ENCODE measurements at regions not wholly inside any gene's neighbourhood (a gene's known extent, or its start where the extent isn't known, plus 50 kb on each side); places are given as distances from the start of the nearest gene placed in this dataset.
A peak's percentile ranks its signal among the peaks of the same experiment; 100 is the strongest.
"Not testable (repeated sequence)": the region's sequence is repeated elsewhere in the genome, so short reads cannot be mapped to it uniquely, and the experiment has no call there.

DNA sequence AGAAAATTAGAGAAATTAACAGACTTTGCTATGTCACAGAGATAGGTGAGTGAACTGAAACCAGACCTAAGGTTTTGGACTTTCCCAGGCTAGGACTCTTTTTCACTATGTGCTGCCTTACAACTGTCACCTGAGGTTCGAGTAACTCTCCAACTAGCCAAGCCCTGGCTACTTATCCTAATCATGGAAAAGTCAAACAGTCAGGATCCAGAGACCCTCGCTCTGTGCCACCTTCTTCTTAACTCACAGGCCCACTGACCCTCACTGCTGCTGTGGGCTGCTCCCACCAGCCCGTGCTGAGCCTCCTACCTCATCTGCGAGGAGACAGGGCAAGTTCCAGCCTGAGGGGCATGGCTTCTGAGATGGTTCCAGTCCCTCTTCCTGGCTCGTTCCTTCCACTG is 211.4 kb upstream of the KLF14 start:
- no peak for DNase-seq

DNA sequence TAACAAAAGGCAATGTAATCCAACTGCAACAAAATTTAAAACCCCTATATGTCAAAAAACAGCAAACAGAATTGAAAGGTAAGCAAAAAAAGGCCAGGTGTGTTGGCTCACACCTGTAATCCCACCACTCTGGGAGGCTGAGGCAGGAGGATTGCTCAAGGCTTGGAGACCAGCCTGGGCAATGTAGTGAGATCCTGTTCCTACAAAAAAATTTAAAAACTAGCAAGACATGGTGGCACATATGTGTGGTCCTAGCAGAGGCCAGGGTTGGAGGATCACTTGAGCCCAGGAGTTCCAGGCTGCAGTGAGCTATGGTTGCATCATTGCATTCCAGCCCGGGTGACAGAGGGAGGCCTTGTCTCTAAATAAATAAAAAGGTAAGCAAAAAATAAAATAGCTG is 212.1 kb upstream of the KLF14 start:
- no peak for DNase-seq

DNA sequence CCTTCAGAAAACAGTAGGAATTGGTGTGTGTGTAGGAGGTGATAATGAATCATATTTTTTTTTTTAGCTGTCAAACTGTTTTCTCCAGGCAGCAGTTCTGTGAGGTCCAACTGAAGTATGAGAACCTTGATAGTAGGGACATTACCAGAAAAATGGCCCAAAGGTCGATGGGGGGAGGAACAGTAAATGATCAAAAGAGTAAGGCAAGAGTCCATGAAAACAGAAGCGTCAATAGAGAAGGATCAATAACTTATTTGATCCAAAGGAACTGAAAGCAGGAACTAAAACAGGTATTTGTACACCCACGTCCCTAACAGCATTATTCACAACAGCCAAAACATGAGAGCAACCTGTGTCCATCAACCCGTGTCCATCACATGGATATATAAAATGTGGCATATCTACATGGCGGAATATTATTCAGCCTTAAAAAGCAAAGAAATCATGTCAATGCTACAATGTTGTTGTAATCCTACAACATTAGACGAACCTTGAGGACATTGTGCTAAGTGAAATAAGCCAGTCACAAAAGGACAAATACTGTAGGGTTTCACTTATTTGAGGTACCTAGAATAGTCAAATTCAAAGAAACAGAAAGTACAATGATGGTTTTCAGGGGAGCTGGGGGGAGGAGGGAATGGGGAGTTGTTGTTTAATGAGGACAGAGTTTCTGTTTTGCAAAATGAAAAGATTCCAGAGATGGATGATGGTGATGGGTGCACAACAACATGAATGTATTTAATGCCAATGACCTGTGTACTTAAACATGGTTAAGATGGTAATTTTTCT is 214.0 kb upstream of the KLF14 start:
- no peak for DNase-seq

DNA sequence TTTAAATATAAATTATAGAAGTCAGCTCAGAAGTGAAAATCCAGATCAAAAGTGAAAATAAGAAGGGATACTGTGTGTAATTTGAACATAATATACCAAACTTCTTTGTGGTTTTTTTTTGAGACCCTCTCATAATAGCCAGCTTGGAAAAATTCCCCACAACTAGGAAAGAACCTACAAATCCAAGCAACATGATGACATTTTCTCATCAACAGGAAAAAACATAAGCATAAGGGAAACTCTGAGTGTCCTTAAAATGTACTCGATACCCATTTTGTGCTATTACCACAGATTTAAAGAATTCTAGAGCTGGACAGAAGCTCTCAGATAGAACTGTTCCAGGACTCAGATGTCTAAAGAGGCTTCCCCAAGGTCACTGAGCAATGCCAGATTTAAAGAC is 214.8 kb upstream of the KLF14 start:
- DNase-seq, result no peak

DNA sequence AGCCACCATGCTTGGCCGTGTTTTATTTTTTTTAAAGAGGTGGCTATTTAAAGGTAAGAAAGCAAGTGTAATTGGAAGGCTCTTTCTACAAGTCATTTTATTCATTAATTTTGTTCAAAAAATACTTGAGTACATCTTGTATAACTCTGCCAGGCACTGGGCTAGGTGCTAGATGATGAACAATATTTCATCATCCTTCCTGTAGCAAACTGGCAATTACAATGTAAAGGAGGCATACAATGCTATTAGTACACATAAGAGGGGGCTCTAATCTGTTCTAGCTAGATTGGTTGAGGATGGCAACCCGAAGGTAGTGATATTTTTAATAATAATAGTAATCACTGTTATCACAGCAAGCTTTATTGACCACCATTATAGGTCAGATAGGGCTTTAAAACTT is 215.5 kb upstream of the KLF14 start:
- DNase-seq, result no peak

DNA sequence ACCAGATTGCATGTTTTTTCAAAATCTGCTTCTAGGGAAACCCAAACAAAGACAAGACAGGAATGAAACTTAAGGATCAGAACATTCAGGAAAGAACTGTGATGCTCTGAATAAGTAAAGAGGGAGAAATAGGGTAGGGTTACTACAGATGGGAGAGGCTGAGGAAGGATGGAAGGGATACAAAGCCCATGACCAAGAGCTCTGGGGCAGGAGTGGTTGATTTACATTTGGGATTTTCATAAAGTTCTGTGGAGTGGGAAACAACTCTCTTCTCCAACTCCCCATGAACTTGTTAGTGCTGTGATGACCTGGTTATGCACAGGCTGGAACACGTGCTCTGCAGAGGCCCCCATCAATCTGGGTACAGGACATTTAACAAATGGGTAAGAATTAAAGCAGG is 216.0 kb upstream of the KLF14 start:
- no peak for DNase-seq

DNA sequence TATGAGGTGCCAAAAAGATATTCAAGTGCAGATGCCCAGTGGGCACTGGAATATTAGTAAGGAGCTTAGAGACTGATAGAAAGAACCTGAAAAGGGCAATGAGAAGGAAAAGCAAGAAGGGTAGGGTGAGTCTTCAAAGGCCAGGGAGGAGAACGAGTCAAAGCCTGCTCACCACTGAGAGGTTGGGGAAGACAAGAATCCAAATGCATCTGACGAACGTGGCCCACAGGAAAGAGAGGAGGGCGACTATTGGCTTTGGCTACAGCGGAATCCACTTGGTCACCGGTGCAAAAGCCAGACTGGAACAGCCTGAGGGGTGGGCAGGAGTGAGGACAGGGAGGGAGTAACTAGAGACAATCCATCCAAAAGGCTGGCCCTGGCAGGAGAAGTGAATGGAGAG is 216.7 kb upstream of the KLF14 start:
- DNase-seq, result no peak

DNA sequence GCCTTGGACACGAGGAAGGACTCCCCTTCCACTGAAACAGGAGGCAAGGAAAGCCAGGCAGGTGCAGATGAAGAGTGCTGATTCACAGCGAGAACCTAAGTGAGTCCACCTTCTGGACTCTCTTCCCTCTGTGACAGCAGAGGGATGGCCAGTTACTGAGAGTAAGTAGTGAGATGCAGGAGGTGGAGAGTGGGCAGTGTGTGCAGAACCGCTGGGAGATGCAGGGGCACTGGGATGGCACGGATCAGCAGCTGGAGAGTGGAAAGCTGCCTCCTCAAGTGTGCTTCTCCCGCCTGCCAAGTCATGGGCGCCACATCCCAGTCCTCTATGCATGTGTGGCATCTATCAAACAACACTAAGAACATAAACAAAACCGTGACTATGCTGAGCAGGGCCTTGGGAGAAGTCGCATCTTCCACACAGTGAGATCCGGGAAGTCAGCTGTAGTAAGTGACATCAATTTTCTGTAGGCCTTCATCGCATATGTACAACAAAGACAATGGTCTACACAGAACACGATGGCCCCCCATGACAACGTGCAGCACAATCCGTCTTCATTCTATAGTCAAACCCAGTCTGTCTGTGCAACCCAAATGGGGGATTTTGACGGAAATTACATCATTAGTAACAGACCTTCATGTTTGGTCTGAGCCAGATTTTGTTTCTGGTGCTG is 217.4 kb upstream of the KLF14 start:
- DNase-seq, result no peak

DNA sequence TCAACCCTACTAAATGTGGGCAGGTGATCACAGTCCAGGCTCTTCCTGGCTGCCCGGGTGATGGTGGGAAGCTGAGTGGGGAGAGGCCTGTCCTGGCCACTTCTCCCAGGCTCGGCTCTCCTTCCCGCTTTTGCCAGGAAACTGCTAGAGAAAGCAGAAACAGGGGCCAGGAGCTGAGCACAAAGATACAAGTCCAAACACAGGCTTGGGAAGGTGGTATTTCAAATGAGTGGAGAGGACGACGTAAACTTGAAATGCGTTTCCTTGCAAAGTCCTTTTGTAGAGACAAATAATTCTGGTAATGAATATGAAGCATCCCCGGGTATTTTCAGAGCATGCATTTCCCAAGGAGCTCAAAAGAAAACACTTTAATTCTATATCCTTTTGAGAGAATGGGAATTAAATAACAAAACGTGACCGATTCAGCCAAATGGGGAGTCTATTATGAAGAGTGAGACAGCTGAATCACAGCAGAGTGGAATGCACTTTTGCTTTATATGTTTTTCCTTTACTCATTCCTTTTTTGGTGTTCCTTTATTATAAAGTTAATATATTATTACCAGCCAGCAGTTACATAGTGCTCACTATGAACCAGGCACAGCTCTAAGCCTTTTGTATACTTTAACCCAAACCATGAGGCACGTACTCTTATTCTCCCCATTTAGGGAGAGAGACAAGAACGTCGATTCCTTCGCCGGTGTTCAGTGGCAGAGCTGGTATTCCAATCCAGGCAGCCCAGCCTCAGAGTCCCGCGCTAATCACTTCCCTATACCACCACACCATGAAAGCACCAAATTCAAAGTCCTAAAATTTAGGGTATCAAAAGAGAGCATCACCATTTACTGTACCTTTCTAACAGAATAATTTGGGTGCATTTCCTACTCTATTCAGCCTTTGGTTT is 218.2 kb upstream of the KLF14 start:
- no peak for DNase-seq

DNA sequence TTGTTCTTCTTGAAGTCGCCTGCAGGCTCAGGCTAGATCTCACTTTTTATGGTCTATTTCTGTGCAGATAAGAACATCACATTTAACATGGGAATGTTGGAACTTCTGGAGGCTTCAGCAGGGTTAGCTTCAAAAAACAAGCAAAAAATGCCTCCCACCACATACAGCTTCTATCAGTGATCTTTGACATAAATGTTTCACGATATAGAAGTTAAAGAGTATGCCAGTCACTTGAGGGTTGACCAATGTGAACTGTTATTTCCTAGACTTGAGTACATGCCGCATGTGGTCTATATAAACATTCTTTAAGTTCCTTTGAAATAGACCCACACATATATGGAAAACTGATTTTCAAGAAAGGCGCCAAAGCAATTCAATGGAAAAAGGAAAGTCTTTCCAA is 219.2 kb upstream of the KLF14 start:
- no peak for DNase-seq

DNA sequence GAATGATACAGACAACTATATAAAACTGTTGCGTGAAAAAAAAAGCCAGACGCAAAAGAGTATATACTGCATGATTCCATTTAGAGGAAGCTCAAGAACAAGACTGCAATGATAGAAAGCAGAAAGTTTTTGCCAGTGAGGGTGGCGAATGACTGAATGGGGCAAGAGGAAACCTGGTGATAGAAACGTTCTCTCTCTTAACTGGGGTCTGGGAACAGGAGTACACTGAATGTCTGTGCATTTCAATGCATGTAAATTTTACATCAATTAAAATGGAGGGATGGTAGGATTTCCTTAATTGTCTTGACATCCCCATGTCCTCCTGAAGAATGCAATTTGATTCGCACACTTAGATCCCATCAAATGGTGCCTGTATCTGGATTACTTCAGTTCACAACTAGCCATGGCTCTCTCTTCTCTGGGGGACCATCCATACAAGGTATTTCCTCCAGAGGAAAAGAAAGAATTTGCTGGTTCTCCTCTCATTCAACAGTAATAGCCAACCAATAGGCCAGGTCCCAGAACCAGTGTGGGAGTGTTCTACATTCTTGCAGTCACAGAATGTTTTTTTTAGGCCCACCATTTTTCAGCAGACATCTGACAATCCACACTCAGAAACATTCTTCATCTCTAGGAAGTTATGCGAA is 221.0 kb upstream of the KLF14 start:
- DNase-seq, result no peak

DNA sequence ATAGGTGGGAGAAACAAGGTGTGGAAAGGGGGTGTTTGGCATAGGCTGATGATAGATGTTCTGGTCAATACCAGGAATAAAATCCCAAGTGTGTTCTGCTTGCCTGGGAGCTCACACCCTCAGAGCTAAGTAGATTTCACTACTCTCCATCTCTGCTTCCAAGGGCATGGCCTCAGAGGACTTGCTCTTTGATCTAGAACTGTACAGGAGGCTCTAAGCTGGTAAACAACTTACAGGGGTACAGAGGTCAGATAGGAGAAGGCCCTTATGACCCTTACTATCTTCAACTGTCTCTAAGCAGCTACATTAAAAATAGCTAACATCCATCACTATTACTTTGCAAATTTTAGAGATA is 221.5 kb upstream of the KLF14 start:
- no peak for DNase-seq

DNA sequence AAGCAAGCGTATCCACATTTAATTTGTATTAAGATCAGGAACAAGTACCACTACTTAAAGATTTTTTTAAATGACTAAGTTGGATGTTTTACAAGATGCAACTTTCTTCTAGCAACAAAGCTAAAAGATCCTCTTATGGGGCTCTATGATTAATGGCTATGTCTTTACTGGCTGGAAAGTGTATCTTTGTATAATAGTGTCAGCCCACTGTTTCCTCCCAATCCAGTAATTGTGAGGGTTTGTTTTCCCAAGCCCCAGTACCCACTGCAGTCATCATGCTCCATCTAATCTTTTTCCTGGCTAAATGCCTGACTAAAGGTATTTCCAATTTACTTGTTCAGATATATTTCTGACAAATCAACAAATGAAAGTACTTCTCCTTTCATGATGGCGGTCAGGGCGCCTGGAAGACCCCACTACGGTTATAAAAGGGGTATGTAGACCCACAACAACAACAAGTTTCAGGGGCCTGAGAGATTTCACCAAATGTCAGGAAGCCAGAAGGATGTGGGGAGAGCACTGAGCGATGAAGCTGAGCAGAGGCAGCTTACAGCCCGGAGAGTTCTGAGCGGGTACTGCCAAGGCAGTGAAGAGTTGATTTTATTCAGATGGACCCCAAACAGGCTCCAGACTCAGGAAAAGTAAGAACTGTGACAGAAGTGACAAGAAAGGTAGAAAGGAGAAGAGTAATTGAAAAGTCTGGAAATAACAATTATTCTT is 222.6 kb upstream of the KLF14 start:
- no peak for DNase-seq

DNA sequence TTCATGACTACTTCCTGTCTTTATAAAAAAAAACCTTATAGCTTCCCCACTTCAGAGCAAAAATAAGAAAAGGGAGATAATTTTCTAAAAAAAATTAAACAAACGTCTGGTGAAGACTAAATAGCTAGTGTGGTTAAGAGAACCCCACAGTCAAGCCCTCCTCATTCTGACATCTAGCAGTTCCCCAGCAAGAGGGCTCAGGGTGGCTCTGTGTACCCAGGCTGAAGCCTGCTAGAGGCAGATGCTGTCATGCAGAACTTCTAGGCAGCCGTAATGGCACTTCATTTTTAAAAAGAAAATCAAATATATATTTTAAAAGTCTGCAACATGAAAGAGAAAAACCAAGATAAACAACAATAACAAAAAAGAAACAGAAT is 223.1 kb upstream of the KLF14 start:
- no peak for DNase-seq

DNA sequence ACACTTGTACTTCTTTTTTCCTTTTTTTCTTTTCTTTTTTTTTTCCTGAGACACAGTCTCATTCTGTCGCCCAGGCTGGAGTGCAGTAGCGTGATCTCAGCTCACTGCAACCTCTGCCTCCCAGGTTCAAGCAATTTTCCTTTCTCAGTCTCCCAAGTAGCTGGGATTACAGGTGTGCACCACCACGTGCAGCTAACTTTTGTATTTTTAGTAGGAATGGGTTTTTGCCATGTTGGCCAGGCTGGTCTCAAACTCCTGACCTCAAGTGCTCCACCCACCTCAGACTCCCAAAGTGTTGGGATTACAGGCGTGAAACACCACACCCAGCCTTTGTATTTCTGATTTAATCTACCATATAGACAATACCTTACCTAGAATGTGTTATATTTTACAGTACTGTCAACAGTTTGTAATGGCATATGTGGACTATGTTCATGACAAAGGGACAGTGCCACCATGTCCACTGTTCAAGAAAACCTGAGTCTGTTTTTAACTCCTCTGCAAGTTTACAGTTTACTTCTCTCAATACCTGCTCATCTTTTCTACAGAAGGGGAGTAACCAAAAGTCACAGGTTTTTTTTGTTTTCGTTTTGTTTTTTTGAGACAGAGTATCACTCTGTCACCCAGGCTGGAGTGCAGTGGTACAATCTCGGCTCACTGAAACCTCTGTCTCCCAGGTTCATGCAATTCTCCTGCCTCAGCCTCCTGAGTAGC is 223.9 kb upstream of the KLF14 start:
- DNase-seq, result not testable (repeated sequence)

DNA sequence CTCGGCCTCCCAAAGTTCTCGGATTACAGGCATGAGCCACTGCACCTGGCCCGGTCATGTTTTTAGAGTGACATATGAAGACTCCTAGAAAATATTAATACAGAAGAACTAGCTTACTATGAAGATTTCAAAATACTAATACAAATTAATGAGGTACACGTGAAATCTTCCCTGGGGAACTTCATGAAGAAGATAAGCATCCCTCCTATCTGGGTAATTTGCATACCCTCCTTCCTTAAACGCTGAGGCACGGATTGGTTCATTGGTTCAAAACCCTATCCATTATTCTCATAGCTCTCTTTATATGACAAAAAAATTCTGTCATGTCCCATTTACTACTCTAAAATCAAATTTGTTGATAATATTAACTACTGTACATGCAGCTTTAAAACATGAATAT is 224.8 kb upstream of the KLF14 start:
- DNase-seq, result no peak

DNA sequence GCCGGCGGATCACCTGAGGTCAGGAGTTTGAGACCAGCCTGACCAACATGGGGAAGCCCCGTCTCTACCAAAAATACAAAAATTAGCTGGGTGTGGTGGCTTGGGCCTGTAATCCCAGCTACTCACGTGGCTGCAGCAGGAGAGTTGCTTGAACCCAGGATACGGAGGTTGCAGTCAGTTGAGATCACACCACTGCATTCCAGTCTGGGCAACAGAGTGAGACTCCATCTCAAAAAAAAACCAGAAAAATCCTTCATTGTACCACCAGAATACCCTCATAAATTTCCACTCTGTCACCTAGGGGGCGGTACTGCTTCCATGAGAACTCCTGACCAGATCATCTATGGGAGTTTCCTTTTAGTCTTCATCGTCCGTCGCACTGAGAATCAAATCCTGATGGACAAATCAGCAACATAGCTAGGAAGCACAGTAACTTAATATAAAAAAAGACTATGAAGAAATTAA is 225.8 kb upstream of the KLF14 start:
- DNase-seq, result peak in 1 of 3 donors; percentile 81

DNA sequence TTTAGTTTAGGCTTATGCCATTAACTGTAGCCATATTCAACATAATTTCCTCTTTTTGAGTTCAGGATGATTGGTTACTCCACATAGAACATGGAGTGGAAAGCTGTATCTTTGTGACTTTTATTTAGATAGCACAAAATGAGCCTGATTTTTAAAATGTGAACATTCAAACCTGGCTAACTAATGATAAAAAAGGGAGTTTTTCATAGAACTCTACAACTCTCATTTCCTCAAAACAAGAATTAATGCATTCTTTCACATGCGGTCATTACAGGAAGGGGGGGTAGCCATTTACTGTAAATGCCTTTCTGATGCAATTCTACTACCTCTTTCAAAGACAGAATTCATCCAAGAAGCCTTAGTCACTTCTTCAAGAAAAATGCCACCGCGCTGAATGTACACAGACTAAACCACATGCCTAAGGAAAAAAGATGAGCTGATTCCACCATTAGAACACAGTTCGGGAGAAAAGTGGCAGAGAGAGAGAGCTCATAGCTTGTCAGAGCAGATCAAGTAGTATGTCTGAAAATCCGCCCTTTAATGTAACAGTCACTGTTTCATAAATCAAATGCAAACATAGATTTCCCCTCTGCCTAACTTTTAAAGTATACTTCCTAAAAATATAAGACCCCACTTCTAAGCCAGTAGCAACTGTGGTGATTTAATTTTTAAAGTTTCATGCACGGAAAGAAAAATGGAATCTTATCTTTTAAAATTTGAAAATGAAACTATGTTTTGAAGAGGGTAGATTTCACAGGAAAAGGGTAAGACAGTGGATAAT is 226.4 kb upstream of the KLF14 start:
- peak in 1 of 3 donors; percentile 97 for DNase-seq

DNA sequence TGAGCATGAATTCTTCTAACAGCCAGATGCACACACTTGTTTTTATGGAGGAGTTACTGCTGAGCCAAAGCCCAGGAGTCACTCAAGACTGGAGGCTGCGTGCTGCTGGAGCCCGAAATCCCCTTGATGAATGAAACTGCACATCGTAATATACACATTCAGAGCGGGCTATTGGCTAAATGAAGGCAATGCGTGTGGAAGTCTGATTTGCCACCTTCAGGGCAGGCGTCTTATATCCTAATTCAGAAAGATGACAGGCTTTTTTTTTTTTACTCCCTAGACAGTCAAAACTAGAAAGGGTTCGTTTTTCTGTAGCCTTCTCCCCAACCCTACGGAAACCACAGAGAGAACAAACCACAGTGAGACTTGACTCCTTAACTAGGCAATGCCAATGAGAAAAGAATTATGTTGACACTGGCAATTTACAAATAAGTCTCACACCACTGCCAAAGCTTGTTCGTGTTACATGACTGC is 227.2 kb upstream of the KLF14 start:
- peak in 1 of 3 donors; percentile 52 for DNase-seq

DNA sequence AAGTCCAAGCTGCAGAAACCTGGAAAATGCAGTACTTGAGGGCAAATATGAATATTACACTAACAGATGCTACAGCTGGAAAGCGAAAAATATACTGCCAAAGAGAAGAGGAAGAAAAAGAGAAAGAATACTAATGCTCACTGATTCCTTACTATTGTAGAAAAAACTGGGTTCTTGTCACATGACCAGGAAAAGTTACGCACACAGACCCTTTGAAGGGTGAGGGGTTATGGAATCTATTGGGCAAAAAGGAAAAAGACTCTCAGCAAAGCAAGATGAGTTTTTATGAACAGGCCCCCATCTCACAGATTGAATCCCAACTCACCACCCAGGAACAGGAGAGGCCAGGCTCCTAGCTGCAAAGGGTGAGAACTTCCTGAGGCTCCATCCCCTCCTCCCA is 228.1 kb upstream of the KLF14 start:
- DNase-seq, result peak in 1 of 3 donors; percentile 8

All from muscle of back (tissue), 3 donors.